Pancreas (tissue), 10 donors: ENCODE measurements at regions not wholly inside any gene's neighbourhood (a gene's known extent, or its start where the extent isn't known, plus 50 kb on each side); places are given as distances from the start of the nearest gene placed in this dataset.
A peak's percentile ranks its signal among the peaks of the same experiment; 100 is the strongest.

Experiments used
- ATAC-seq, 4 donors: fragments of 200-7000 bp; cut with Tn5 transposase; one replicate each; pipeline versions ENCODE4 v1.8.0 to v1.9.1; 2020; ENCODE audit warnings: mild to moderate bottlenecking in 4 of 4, moderate library complexity in 4 of 4
- DNase-seq, 6 donors: peaks; one replicate each; pipeline ENCODE4 v3.0.0-alpha.2; 2020
- FAIRE-seq: peaks from 2 replicates; lab custom pipeline; 2012; peaks lifted over from hg19 to GRCh38; lab: Jason Lieb, UNC
- H3K27ac ChIP-seq, 4 donors: fragments of 200-600 bp; sonication (generic); 1 replicate in 3 of 4; 2 replicates in 1 of 4; pipeline versions ENCODE4 v1.5.0 to v1.8.0; 2020
- H3K27me3 ChIP-seq, 4 donors: fragments of 200-600 bp; one replicate each; pipeline ENCODE4 v1.8.0; 2021
- H3K36me3 ChIP-seq, 3 donors: fragments of 200-600 bp; sonication (generic) in 1 of 3; one replicate each; pipeline versions ENCODE4 v1.5.0 to v1.8.0; 2020 to 2021
- H3K4me1 ChIP-seq, 3 donors: fragments of 200-600 bp; one replicate each; pipeline ENCODE4 v1.8.0; 2021
- H3K4me3 ChIP-seq, 4 donors: fragments of 200-600 bp; sonication (generic) in 2 of 4; one replicate each; pipeline versions ENCODE4 v1.5.0 to v1.8.0; 2020 to 2021
- H3K9me3 ChIP-seq, 4 donors: fragments of 200-600 bp; one replicate each; pipeline ENCODE4 v1.8.0; 2021
- CTCF ChIP-seq, 4 donors: fragments of 200-600 bp; sonication (generic) in 3 of 4; IDR thresholded peaks; one replicate each; pipeline versions ENCODE4 v1.5.0 to v1.8.0; 2021; ENCODE audit warnings: antibody characterized with exemption in 4 of 4
- WGBS, 2 donors: extraction: QIAGEN DNeasy Blood & Tissue Kit; methylation state at CpG; one replicate each; pipeline ENCODE4 v1.1.7; 2013; 5-methylcytosine and 5-hydroxymethylcytosine counted together
- intact Hi-C, 3 donors: fragments of 100-400 bp; cut with DNase I; formaldehyde crosslinking; loops; one replicate each; pipeline versions ENCODE4 v1.11.1 to v1.14.2; 2022
- donor health status: healthy with polysubstance abuse.
- donor health status: DM: no; HTN: no; CAD: no; lungs with moderate emphysema.
- donor health status: DM: no; HTN: no; CAD: no.
- donor health status: control.
- donor health status: control.
- donor health status: Bipolar disorder and iron deficiency.
- donor health status: DM: yes; HTN: yes; CAD: no.
- donor health status: DM: no; HTN: no; CAD: no.
- donor health status: DM: no; HTN: no; CAD: no.
- donor health status: DM: yes; HTN: yes; CAD: no.

- intact Hi-C loops, result no loop called here
- 64 to 73% methylated on average over 27 of the region's 27 CpGs for WGBS, 2 donors
- no peak for TF ChIP-seq CTCF (IDR thresholded peaks at IDR 0.05)
- H3K27me3 ChIP-seq, result no peaks in the 10 kb centered on the region
- FAIRE-seq (no peak), DNase-seq (peak in 1 of 6 donors; percentile 57), ATAC-seq (no peak)
- no peaks in the 10 kb centered on the region for H3K36me3 ChIP-seq
- no peak overlapping the region for H3K4me3 ChIP-seq
- no peaks in the 10 kb centered on the region for H3K9me3 ChIP-seq
- H3K27ac ChIP-seq, result no peak overlapping the region
- H3K4me1 ChIP-seq, result no peaks in the 10 kb centered on the region
These were observed 2276.2 kb downstream of the TP53TG3F start for GRCh38 chr16:35735403-35736251.

GRCh38 chr16:35736546-35736945 lies 2277.1 kb downstream of the TP53TG3F start:
- Histone ChIP-seq H3K27me3 (no peaks in the 10 kb centered on the region), H3K4me1 (no peaks in the 10 kb centered on the region), H3K9me3 (no peaks in the 10 kb centered on the region), H3K27ac (no peak overlapping the region), H3K4me3 (no peak overlapping the region), H3K36me3 (no peaks in the 10 kb centered on the region)
- ATAC-seq (no peak), DNase-seq (no peak), FAIRE-seq (no peak)
- 33 to 55% methylated on average over 2 of the region's 2 CpGs for WGBS, 2 donors
- TF ChIP-seq CTCF (IDR thresholded peaks at IDR 0.05), result no peak
- intact Hi-C loops, result no loop called here

- H3K9me3 ChIP-seq, result no peaks in the 10 kb centered on the region
- intact Hi-C loops, result no loop called here
- FAIRE-seq, result no peak
These were observed 2277.7 kb downstream of the TP53TG3F start for GRCh38 chr16:35737076-35737475.

GRCh38 chr16:35741546-35741945 lies 2282.1 kb downstream of the TP53TG3F start:
- TF ChIP-seq CTCF (IDR thresholded peaks at IDR 0.05), result no peak
- no peak overlapping the region for H3K4me3 ChIP-seq
- WGBS, 2 donors, result 48 to 55% methylated on average over 4 of the region's 4 CpGs
- DNase-seq (no peak), ATAC-seq (no peak), FAIRE-seq (no peak)
- no peak overlapping the region for H3K27ac ChIP-seq
- no peaks in the 10 kb centered on the region for H3K36me3 ChIP-seq
- H3K27me3 ChIP-seq, result no peaks in the 10 kb centered on the region
- no peaks in the 10 kb centered on the region for H3K4me1 ChIP-seq
- H3K9me3 ChIP-seq, result no peaks in the 10 kb centered on the region
- intact Hi-C loops, result loop anchor here in 1 of 3 donors (10.0 kb wide), 1 partner anchor 63 kb away; no protein-coding TSS in a partner anchor

More at GRCh38 chr16:35737076-35737475, 2277.7 kb downstream of the TP53TG3F start:
- WGBS, 2 donors, result 67 to 72% methylated on average over 3 of the region's 3 CpGs
- H3K4me1 ChIP-seq, result no peaks in the 10 kb centered on the region
- no peak for ATAC-seq
- no peak for TF ChIP-seq CTCF (IDR thresholded peaks at IDR 0.05)
- no peak overlapping the region for H3K4me3 ChIP-seq
- DNase-seq, result no peak
- H3K36me3 ChIP-seq, result no peaks in the 10 kb centered on the region
- H3K27me3 ChIP-seq, result no peaks in the 10 kb centered on the region
- no peak overlapping the region for H3K27ac ChIP-seq
